Activated T-cell treated with anti-CD3 and anti-CD28 coated beads for 4 hours (primary cell): ENCODE measurements at regions not wholly inside any gene's neighbourhood (a gene's known extent, or its start where the extent isn't known, plus 50 kb on each side); places are given as distances from the start of the nearest gene placed in this dataset.
"Not testable (repeated sequence)": the region's sequence is repeated elsewhere in the genome, so short reads cannot be mapped to it uniquely, and the experiment has no call there.

Experiments used
- DNase-seq: peaks from one replicate; pipeline ENCODE4 v3.0.0-alpha.2; 2020

GRCh38 chr2:18976168-18976961, 382.1 kb downstream of the OSR1 start:
- DNase-seq, result no peak

GRCh38 chr2:18975506-18976167, 382.8 kb downstream of the OSR1 start:
- DNase-seq, result no peak

- no peak for DNase-seq
Observed at GRCh38 chr2:18971628-18972027, 382.3 kb upstream of the NT5C1B start.

DNA sequence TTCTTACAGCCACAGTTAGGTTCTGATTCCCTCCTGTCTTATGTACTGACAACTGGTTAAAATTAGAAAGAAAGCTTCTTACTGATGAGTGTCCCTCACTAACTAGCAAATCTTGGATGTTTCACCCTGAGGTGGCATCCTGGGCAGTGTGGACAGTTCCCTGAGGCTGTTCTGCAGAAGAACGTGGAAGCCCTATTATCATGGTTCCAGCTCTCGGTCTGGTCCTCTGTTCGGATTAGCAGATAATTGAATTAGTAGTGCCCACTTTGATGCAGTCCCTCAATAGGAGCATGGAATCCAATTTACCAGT, 381.7 kb upstream of the NT5C1B start:
- no peak for DNase-seq

GRCh38 chr2:18966131-18966530, 376.8 kb upstream of the NT5C1B start:
- no peak for DNase-seq

GRCh38 chr2:18963739-18964256, 374.4 kb upstream of the NT5C1B start:
- not testable (repeated sequence) for DNase-seq

DNA sequence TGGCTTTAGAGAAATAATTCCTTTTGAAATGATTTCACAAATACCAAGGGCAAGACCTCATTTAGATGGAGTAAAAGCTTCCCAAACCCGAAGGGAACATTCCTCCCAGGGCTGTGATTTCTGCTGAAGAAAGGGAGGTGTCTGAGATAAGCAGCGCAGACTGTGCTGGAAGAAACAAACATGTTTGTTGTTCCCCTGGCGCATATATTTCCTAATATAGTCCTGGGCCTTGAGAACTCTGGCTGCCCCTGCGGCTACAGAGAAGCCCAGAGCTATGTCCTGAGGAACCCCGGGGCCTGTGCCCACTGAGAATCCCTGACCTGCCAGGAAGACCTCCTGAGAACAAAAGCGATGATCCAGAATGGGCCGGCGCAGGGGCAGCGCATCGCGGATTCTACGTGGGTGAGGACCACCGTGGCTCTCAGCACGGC, 372.6 kb upstream of the NT5C1B start:
- no peak for DNase-seq

GRCh38 chr2:18959952-18960717, 370.8 kb upstream of the NT5C1B start:
- DNase-seq, result no peak

GRCh38 chr2:18959200-18959599, 369.8 kb upstream of the NT5C1B start:
- DNase-seq, result no peak

- DNase-seq, result no peak
Observed at GRCh38 chr2:18957909-18958308, 368.5 kb upstream of the NT5C1B start.

- no peak for DNase-seq
Observed at GRCh38 chr2:18950361-18950851, 361.0 kb upstream of the NT5C1B start.

- DNase-seq, result no peak
Observed at GRCh38 chr2:18949871-18950270, 360.5 kb upstream of the NT5C1B start.

- no peak for DNase-seq
Observed at GRCh38 chr2:18940184-18940583, 350.8 kb upstream of the NT5C1B start.

GRCh38 chr2:18939740-18940139, 350.4 kb upstream of the NT5C1B start:
- DNase-seq, result not testable (repeated sequence)

DNA sequence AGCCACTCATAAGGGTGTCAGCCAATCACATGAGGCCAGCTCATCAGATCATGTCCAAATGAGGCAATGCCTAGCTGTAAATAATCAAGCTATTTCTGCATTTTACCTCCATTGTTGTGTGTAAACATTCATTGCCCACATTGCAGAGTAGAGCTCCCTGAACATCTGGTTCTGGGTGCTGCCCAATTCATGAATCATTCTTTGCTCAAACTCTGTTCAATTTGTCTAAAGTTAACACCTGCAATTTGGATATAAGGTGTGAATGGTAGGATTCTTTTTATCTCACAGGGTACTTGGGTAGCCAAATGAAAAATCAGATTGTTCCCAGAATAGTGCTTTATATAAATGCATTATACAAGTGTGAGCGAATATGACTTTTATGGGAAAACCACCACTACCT, 345.5 kb upstream of the NT5C1B start:
- no peak for DNase-seq

DNA sequence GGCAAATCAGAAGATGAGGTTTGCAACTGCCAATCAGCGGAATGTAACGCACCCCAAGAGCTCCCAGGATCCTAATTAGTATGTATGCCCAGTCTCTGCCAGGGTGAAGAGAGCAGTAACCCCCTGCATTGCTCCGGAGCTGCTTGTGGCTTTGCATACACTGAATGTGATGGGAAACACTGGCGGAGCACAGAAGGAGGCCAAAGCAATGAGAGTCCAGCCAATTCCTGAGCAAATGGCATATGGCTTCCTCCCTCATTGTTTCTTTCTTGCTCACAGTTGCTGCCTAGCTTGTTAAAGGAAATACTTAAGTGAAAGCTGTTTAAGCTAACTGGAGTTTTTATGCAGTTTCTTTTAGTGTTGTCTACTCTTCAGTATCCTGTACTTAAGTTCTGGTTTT, 343.5 kb upstream of the NT5C1B start:
- no peak for DNase-seq

GRCh38 chr2:18930971-18931370, 341.6 kb upstream of the NT5C1B start:
- DNase-seq, result no peak

- no peak for DNase-seq
Observed at GRCh38 chr2:18927525-18928232, 338.3 kb upstream of the NT5C1B start.

DNA sequence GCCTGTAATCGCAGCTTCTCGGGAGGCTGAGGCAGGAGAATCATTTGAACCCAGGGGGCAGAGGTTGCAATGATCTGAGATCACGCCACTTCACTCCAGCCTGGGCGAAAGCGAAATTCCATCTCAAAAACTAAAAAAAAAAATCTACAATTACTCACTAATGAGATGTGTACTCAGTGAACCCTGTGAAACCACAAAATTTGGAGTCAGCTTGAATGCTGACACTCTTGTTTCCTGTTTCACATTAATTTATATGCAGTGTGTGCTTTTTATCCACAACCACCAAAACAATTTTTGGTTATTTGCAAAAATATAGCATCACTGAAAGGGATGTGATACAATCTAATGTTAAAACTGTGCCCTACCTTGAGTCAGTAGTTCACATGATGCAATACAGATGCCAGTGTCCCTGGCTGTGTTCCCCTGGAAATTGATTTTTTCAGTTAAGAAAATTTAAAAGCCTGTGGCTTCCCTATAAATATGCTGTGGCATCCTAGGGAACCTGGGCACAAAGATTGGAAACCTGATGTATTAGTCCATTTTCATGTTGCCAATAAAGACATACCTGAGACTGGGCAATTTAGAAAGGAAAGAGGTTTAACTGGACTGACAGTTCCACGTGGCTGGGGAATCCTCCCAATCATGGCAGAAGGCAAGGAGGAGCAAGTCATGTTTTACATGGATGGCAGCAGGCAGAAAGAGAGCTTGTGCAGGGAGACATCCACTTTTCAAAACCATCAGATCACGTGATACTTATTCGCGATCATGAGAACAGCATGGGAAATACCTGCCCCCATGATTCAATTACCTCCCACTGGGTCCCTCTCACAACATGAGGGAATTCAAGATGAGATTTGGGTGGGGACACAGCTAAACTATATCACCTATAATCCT, 337.5 kb upstream of the NT5C1B start:
- no peak for DNase-seq

GRCh38 chr2:18925296-18925695, 335.9 kb upstream of the NT5C1B start:
- no peak for DNase-seq

GRCh38 chr2:18924886-18925285, 335.5 kb upstream of the NT5C1B start:
- no peak for DNase-seq

- DNase-seq, result no peak
Observed at GRCh38 chr2:18924386-18924785, 335.0 kb upstream of the NT5C1B start.
